SW480 (cell line): ENCODE measurements at regions not wholly inside any gene's neighbourhood (a gene's known extent, or its start where the extent isn't known, plus 50 kb on each side); places are given as distances from the start of the nearest gene placed in this dataset.
"Not testable (repeated sequence)": the region's sequence is repeated elsewhere in the genome, so short reads cannot be mapped to it uniquely, and the experiment has no call there.

Experiments used
- DNase-seq: peaks from one replicate; pipeline ENCODE4 v3.0.0-alpha.2; 2016; ENCODE audit warnings: low spot score

DNA sequence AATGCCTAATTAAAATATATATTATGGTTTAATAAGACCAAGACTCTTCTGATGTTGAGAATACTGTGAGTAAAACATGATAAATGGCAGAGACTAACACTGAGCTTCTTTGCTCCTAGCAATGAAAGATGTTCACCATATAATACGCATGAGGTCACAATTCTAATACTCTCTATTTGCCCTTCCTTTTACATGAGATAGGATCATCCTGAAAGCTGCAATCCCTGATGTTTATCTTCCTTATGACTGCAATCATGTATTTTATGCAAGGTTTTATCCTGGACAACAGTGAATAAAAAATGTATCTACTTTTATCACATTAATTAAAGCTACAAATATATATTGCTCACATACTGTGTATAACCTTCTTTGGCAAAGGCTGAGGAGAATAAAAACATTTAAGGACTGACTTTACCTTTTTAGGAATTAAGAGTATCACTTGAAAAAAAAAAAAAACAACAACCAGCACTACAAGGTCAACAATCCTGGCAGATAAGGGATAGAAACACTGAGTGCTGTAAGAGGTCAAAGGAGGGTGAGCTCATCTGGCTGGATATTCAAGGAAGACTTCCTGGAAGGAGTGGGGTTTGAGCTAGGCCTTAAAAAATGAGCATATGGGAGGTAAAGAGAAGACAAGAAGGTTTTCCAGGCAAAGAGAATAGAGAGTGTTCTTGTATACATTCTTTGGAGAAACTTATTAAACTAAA is 99.9 kb downstream of the AREG start:
- no peak for DNase-seq

DNA sequence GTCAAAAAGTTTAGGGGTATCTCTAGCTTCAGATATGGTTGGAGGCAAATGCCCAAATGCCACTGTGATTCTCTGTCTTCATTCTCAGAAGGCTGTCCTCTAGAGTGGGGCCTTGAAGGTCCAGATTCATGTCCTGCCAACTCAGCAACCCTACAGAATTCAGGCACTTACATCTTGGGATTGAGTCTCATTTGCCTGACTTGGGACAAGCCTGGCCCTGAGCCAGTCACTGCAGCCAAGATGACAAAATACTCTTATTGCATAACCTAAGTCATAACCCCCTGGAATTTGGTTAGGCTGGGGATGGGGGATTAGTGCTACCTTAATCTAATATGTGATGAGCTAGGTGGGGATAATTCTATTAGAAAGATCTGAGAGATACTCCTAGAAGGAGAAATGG is 100.5 kb downstream of the AREG start:
- DNase-seq = no peak

DNA sequence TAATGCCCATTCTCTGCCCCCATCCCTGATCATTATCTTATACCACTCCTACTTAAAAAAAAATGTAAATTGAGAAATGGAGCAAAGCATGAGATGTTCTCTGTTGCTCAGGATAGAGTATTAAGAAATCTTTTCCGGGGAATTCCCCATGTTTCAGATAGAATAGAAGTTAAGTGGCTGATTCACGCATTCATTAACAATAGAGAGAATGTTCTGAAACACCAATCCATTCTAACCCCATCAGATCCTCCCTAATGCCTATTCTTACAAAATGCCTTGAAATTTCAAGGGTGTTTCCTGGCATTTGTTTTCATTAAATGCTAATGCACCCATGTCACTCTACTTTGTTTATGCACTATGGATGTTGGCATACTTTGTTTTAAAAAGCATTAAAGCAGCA is 101.1 kb downstream of the AREG start:
- no peak for DNase-seq

DNA sequence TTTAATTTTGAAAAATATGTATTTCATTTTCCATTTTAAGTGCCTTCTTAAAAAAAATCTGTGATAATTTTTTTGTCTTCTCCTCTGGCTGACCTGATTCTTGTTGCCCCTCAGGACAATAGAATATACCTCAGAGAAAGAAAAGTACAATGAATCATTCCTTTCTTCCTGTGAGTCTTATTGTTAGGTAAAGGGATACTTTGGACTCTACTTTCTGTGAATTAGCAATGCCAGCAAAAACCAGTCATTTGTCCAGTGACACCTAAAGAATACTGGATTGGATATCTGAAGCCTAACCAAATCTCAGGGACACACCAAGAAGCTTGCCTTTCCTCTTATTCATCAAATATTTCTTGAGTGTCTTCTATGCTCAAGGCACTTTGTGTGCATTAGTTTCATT is 102.1 kb downstream of the AREG start:
- no peak for DNase-seq

DNA sequence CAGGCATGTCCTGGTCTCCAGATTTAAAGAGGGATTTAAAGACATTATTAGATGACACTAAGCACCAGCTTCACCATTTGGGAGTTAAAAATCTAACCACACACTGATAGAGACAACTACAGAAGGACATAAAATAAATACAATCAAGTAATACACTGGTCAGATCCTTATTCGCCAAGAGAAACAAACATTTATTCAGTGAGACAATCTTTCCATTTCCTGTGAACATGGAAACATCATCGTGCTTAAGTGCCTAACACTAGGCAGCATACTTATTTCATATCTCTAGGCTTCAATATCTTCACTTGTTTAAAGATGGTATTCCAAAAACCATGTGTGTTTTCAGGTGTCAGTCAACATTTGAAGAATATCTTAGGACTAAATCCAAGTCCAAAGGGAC is 103.6 kb downstream of the AREG start:
- DNase-seq = no peak

DNA sequence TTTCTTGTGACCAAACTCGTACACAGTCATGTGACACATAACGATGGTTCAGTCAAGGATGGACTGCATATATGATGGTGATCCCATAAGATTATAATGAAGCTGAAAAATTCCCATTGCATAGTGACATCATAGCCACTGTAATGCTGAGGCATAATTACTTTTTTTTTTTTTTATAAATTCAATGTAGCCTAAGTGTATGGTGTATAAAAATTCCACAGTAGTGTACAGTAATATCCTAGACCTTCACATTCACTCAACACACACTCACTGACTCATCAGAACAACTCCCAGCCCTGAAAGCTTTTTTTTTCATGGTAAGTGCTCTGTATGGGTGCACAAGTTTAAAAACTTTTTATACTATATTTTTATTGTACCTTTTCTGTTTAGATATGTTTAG is 105.0 kb downstream of the AREG start:
- DNase-seq = no peak

DNA sequence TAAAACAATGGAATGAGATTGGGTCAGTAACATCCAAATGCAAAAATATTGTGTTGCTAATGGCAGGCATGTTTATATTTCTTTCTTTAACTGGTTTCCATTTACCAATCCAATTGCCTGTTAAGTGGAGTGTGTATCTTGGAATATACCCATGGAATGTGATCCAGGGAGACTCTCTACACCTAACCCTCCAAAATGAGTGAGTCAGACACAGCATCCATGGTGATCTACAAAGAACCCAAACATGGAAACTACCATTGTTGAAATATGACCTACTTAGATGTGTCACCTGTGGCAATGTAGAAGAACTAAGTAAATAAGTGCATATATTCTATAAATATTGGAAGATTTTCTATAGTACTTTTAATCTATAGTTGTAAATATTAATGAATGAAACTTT is 110.3 kb downstream of the AREG start:
- DNase-seq = no peak

DNA sequence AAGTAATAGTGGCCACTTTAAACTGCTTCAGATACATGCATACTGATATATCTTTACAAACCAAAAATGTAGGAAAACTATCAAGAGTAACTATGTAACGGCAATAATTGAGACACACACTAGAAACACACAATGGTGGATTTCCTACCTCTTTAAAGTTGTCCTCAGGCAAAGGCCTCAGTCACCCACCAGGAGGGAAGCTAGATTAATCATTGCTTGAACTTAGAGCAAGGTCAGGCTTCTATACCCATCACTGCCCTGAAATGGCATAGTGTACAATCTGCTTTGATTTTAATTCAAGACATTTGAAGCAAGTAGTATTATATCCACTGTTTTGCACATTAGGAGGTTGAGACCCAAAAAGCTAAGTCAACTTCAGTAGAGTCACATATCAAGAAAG is 110.9 kb downstream of the AREG start:
- no peak for DNase-seq

DNA sequence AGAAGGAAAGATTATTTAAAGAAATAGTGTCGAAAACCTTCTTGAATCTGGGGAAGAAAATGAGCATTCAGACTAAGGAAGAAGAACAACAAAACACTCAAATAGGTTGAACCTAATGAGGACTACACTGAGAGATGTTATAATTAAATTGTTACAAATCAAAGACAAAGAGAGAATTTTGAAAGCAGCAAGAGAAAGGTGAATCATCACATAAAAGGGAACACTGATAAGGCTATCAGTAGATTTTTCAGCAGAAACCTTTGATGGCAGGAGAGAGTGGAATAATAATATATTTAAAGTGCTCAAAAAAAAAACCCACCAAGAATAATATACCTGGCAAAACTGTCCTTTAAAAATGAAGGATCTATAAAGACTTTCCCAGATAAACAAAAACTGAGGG is 114.9 kb downstream of the AREG start:
- DNase-seq = no peak

DNA sequence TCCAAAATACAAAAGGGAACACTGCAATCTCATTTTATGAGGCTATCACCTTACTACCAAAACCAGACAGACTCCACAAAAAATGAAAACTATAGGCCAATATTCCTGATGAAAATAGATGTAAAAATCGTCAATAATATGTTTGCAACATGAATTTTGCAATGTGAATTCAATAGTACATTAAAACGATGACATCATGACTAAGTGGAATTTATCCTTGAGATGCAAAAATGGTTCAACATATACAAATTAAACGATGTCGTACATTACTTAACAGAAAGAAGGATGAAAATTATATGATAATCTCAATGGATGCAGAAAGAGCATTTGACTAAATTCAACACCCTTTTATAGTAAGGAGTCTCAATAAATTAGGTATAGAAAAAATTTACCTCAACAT is 123.0 kb downstream of the AREG start:
- DNase-seq = no peak

DNA sequence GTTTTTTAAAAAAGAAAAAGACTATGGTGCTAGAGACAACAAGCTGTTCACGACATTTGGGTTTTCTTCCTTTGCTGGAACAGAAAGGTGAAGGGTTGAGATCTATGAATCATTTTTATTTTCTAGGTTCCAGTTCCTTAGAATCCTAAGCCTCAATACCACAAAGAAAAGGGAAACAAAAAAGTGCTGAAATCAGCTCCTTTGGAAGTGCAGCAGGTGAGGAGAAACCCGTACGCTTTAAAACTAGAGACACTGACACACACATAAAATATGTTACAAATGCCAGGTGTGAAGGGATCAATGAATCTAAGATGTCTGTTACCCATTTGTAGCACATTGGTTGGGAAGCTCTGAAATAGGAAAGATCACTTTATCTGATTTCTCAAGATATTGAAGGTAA is 125.2 kb downstream of the AREG start:
- no peak for DNase-seq

DNA sequence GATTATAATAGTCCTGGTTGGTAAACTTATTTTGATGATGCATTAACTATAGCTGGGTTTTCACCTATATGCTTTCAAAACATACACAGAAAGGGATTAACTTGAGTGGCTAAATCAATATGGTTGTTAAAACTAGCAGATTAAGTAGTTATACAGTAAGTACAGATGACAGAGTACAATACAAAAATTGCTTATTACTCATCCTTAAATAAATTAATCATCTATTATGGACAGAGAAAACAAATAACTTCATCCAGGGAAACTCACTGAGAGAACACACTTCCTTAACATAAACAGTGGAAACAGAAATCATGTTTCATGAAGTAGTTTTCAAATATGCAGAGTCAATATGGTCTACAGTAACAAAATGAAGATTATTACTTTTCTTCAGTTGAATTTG is 133.4 kb downstream of the AREG start:
- no peak for DNase-seq

DNA sequence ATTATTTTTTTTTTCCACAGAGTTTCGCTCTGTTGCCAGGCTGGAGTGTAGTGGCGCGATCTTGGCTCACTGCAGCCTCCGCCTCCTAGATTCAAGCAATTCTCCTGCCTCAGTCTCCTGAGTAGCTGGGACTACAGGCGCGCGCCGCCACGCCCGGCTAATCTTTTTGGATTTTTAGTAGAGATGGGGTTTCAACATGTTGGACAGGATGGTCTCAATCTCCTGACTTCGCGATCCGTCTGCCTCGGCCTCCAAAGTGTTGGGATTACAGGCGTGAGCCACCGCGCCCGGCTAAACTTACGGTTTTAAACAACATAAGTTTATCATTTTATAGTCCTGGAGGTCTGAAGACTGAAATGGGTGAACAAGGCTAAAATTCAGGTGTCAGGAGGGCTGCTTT is 133.9 kb downstream of the AREG start:
- not testable (repeated sequence) for DNase-seq

DNA sequence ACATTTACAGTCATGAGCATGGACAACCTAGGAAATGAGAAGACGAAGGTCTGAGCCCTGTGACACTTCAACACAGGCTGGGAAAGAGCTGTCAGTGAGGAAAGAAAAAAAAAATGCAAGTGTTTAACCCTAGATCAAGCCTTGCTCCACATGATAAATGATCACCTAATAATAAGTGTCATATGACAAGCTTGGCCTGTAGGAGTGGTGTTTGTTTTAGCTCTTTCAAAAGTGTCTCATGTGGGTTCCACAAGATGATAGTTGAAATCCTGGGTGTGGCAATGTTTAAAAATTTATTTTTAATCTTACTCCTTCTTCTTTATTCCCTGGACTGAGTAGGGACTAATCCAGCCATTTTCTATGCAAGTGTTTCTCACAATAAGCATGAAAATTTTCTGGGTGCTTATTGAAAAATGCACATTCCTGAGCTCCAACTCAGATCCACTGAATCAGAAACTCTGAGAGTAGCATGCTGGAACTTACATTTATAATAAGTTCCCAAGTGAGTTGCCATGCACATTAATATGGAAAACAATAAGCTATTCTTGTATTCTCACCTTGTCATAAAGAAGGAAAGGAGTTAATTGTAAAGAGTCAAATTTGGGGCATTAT is 138.3 kb downstream of the AREG start:
- peak; percentile 2 for DNase-seq

DNA sequence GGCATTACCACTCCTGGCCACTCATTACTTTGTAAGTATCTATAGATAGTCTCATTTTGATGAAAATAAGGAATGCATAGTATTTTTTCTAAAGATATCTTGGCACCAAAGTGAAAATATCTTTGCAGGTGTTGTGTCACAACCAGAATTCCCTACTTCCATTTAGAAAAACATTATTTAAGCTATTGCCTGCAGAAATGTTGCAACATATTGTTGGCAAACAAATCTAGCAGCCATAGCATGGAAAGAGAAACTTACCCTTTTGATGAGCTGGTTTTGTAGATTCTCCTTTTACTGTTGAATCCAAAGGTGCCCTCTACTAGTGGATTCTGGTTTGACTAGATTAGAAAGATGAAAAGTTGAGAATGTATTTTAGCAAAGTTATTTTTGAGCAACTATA is 138.8 kb downstream of the AREG start:
- no peak for DNase-seq

DNA sequence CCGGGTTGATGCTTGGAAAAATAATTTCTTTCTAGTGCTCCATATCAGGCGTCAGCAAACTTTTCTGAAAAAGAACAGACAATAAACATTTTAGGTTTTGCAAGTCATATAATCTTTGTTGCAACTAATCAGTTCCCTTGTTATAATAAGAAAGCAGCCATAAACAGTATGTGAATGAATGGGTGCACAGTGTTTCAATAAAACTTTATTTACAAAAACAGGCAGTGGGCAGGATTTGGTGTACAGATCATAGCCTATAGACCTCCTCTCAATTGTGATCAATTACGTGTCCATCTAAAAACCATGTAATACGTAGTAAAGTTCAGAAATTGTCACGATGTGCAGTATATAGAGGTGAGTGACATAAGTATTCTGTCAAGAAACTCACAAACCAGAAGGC is 143.4 kb downstream of the AREG start:
- DNase-seq = no peak

DNA sequence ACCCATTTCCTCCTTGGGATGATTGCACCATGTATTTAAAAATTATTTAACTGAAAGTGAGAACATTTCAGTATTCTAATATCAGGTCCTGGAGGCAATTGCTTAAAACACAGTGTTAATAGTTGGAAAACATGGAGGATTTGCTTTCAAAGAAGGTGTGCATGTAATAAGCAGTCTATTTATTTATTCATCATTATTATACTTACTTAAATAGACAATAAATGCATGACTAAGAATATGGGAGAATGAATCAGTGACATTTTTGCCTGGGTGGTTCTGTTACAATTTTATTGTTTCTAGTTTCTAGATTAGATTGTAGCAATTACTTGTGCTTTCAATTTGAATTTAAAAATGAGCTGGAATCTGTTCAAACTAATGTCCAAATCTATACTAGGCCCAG is 145.5 kb downstream of the AREG start:
- no peak for DNase-seq

DNA sequence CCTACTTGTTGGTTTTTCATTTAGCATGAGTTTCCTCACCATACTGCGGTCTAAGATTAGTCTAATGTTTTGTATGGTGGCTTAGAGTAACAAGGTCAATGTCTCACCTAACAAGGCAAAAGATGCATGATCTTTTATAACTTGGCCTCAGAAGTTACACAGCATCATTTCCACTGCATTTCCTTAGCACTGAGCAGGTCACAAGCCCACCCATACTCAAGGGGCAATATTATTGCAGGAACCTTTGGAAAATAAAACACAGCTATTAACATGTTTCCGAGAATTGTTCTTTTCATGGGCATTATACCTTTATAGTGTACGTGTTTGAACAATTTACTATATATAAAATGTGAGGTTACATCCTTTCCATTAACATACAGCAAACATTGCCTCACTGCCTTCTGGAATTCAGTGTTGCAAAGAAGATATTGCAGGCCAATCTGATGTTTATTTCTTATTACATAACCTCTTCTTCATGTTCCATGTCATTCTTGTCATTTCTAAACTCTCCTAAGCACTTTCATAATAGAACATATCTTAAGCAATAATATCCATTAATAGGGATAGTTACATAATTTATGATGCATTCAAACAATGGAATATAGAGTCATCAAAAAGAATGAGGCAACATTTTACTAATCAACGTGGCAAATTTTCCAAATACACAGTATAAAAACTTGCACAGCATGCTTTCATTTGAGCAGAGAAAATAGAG is 153.8 kb downstream of the AREG start:
- DNase-seq = no peak

DNA sequence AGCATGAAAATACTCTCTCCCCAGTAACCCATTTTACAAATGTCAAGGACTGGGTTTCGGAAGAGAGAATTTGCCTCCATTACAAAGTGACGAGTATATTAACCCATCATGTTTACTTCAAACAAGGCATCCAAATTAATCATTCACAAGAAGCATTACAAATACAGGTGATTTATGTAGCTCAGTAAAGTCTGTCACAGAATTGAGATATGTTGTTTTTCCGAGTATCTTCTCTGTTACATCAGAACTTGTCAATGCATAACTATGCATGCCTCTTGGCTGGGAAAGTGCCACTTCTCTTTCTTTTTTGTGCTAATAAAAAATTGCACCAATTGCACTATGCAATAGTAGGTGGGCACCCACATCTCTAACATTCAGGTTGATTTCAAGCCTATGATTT is 158.2 kb downstream of the AREG start:
- no peak for DNase-seq

DNA sequence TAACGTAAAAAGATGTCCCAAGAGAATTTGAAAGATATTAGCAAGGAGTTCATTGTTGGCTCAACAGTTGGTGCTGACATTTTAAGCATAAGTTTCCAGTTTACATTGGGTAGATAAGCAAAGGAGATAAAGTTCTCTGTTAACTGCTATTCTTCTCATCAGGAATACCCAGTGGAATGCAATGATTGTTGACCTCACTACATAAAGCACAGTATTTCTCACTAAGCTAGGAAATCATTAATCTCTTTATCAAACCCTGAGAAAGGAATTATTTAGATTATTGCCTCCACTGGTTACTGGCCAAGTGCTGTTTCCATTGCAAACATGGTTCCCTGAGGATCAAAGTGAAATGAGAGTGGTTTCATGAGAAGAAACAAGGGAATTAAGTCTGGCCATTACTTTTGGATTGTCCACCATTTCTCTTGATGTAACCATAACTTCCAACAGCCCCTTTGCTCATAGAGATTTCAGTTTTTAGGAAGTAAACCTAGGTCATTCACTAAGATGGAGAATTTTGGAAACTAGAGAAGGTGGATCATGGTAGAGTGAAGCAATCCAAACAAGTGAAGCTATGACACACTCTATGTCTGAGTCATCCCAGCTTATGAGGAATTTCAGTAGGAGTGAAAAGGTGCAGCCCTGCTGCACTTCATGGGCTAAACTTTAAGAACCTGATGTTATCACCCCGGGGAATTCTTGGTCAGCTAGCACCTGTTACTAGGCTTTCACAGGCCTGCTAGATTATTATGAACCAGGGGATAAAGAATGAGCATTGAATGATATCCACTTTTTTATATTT is 163.4 kb downstream of the AREG start:
- no peak for DNase-seq

DNA sequence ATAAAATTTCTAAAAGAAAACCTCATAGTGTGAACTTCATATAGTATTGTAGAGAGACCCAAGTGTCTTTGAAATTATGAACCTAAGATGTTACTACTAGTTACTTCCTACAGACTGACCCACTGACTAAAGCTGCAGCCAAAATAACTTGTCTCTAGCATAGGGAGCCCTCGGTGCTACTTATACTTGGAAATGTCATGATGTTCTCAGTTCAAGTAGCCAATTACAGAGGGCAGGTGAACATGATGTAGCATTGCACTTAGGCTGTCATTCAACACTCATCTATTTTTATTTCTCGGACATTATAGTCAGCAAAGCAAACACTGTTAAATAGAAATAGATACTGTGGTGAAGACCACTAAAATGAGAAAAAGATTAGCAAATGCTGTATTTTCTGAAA is 165.6 kb downstream of the AREG start:
- DNase-seq = no peak

DNA sequence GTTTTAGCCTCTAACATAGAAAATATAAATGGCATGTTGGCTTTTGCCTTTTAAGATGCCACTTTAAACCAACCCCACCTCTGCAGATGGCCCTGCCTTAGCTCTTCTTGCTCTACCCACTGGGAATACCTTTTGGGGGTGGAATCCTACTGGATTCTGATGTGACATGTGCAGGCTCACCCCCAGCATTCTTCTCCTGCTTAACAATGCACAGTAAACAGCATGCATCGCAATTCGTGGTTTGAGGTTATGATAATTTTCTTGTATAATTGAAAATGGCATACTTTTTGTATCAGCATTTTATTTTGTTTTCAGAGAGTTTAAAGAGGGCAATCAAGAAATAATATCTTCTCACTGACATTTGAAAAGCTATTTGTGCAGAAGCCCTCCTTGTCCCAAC is 167.9 kb downstream of the AREG start:
- no peak for DNase-seq

DNA sequence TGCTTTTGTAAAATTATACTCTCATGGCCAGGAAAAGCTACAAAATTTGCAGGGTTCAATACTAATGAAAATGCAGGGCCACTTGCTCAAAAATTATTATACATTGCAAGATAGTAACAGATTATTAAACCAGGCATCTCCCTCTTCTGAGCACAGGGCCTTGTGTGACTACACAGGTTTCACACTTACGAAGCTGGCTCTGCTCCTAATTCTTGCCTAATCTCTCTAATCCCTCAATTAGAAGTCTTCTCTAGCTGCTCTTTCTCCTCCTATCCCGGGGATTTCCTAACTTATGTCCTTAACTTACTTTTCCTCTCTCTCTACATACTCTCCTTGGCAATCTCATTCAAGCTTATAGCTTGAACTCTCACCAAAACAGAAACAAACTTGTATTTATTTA is 168.3 kb downstream of the AREG start:
- no peak for DNase-seq
